ENCODE measurements at regions not wholly inside any gene's neighbourhood (a gene's known extent, or its start where the extent isn't known, plus 50 kb on each side); places are given as distances from the start of the nearest gene placed in this dataset.
"Not testable (repeated sequence)": the region's sequence is repeated elsewhere in the genome, so short reads cannot be mapped to it uniquely, and the experiment has no call there.

- DNase-seq = not testable (repeated sequence)
Observed at GRCh38 chrX:140633105-140633504, 76.5 kb upstream of the LINC00632 start.

- DNase-seq = no peak
Observed at GRCh38 chrX:140608111-140608510, 101.4 kb upstream of the LINC00632 start.

GRCh38 chrX:140602140-140602539 is 97.3 kb upstream of the SOX3 start:
- DNase-seq = no peak

GRCh38 chrX:140599851-140600250 is 95.0 kb upstream of the SOX3 start:
- DNase-seq = no peak

- no peak for DNase-seq
Observed at GRCh38 chrX:140589657-140590056, 84.8 kb upstream of the SOX3 start.

GRCh38 chrX:140586951-140587350 is 82.1 kb upstream of the SOX3 start:
- DNase-seq = peak in 2 of 56 donors; percentile 0 to 4

- no peak for DNase-seq
Observed at GRCh38 chrX:140580478-140580877, 75.6 kb upstream of the SOX3 start.

GRCh38 chrX:140572724-140573123 is 67.9 kb upstream of the SOX3 start:
- peak in 30 of 56 donors; percentile 0 to 38 (median 2) for DNase-seq

- DNase-seq = no peak
Observed at GRCh38 chrX:140563893-140564292, 59.0 kb upstream of the SOX3 start.
